Nucleus accumbens (tissue), 56 donors: ENCODE measurements at regions not wholly inside any gene's neighbourhood (a gene's known extent, or its start where the extent isn't known, plus 50 kb on each side); places are given as distances from the start of the nearest gene placed in this dataset.

Source experiments
- DNase-seq, 56 donors: peaks; one replicate each; lab custom pipeline; 2025; lab: John Stamatoyannopoulos, UW

- DNase-seq: no peak
Observed at GRCh38 chr20:54272901-54273488, 65.1 kb downstream of the PFDN4 start.

- DNase-seq: no peak
Observed at GRCh38 chr20:54275359-54276111, 67.6 kb downstream of the PFDN4 start.

- DNase-seq: no peak
Observed at GRCh38 chr20:54276577-54277169, 68.8 kb downstream of the PFDN4 start.

- DNase-seq: no peak
Observed at GRCh38 chr20:54278262-54278661, 70.4 kb downstream of the PFDN4 start.

GRCh38 chr20:54282625-54283024, 74.7 kb downstream of the PFDN4 start:
- DNase-seq: no peak

- no peak for DNase-seq
Observed at GRCh38 chr20:54283253-54283652, 75.4 kb downstream of the PFDN4 start.

GRCh38 chr20:54284928-54285704, 77.2 kb downstream of the PFDN4 start:
- DNase-seq: no peak

GRCh38 chr20:54290636-54291035, 82.7 kb downstream of the PFDN4 start:
- DNase-seq: no peak

- DNase-seq: peak in 2 of 56 donors; percentile 1 to 4
Observed at GRCh38 chr20:54291339-54292010, 83.6 kb downstream of the PFDN4 start.

- DNase-seq: no peak
Observed at GRCh38 chr20:54292185-54292584, 84.3 kb downstream of the PFDN4 start.

GRCh38 chr20:54293526-54293925, 85.6 kb downstream of the PFDN4 start:
- peak in 1 of 56 donors; percentile 1 for DNase-seq

- no peak for DNase-seq
Observed at GRCh38 chr20:54294094-54294493, 86.2 kb downstream of the PFDN4 start.

GRCh38 chr20:54295686-54296085, 87.8 kb downstream of the PFDN4 start:
- DNase-seq: no peak

- no peak for DNase-seq
Observed at GRCh38 chr20:54305421-54305820, 97.5 kb downstream of the PFDN4 start.

- no peak for DNase-seq
Observed at GRCh38 chr20:54306985-54307710, 99.3 kb downstream of the PFDN4 start.

- no peak for DNase-seq
Observed at GRCh38 chr20:54308804-54309203, 100.9 kb downstream of the PFDN4 start.

GRCh38 chr20:54318892-54319291, 111.0 kb downstream of the PFDN4 start:
- DNase-seq: no peak

GRCh38 chr20:54320148-54320607, 112.3 kb downstream of the PFDN4 start:
- DNase-seq: no peak

- no peak for DNase-seq
Observed at GRCh38 chr20:54321352-54322087, 113.6 kb downstream of the PFDN4 start.
